Sigmoid colon (tissue), 4 donors: ENCODE measurements at regions not wholly inside any gene's neighbourhood (a gene's known extent, or its start where the extent isn't known, plus 50 kb on each side); places are given as distances from the start of the nearest gene placed in this dataset.

Experiments
- EP300 ChIP-seq, 4 donors: sonication (generic); formaldehyde crosslinking; IDR thresholded peaks; one replicate each; pipeline ENCODE4 v1.6.1; 2017; ENCODE audit warnings: antibody characterized with exemption in 4 of 4
- POLR2A ChIP-seq, 2 donors: fragments of 450-650 bp; IDR thresholded peaks; one replicate each; pipeline ENCODE4 v1.6.1; 2016; ENCODE audit warnings: antibody characterized with exemption in 2 of 2, mild to moderate bottlenecking in 2 of 2, moderate library complexity in 2 of 2
- POLR2AphosphoS5 ChIP-seq, 4 donors: sonication (generic); formaldehyde crosslinking; IDR thresholded peaks; one replicate each; pipeline ENCODE4 v1.6.1; 2017; ENCODE audit warnings: antibody characterized with exemption in 4 of 4
- TF ChIP-seq, protein P1 (sequence below), 4 experiments: fragments of 450-650 bp in 3 of 4; fragments of 200-600 bp in 1 of 4; IDR thresholded peaks; one replicate each; pipeline ENCODE4 v1.5.1; 2016 to 2019; ENCODE audit warnings: antibody characterized with exemption in 4 of 4, mild to moderate bottlenecking in 3 of 4, moderate library complexity in 2 of 4

- TF ChIP-seq, protein P1, sequence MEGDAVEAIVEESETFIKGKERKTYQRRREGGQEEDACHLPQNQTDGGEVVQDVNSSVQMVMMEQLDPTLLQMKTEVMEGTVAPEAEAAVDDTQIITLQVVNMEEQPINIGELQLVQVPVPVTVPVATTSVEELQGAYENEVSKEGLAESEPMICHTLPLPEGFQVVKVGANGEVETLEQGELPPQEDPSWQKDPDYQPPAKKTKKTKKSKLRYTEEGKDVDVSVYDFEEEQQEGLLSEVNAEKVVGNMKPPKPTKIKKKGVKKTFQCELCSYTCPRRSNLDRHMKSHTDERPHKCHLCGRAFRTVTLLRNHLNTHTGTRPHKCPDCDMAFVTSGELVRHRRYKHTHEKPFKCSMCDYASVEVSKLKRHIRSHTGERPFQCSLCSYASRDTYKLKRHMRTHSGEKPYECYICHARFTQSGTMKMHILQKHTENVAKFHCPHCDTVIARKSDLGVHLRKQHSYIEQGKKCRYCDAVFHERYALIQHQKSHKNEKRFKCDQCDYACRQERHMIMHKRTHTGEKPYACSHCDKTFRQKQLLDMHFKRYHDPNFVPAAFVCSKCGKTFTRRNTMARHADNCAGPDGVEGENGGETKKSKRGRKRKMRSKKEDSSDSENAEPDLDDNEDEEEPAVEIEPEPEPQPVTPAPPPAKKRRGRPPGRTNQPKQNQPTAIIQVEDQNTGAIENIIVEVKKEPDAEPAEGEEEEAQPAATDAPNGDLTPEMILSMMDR (IDR thresholded peaks at IDR 0.05): no peak
- TF ChIP-seq POLR2A (IDR thresholded peaks at IDR 0.05) (no peak), POLR2AphosphoS5 (IDR thresholded peaks at IDR 0.05) (no peak), EP300 (IDR thresholded peaks at IDR 0.05) (no peak)
These were observed 102.0 kb upstream of the GATB start for GRCh38 chr4:151862766-151863165.
